ENCODE measurements at regions not wholly inside any gene's neighbourhood (a gene's known extent, or its start where the extent isn't known, plus 50 kb on each side); places are given as distances from the start of the nearest gene placed in this dataset.

DNA sequence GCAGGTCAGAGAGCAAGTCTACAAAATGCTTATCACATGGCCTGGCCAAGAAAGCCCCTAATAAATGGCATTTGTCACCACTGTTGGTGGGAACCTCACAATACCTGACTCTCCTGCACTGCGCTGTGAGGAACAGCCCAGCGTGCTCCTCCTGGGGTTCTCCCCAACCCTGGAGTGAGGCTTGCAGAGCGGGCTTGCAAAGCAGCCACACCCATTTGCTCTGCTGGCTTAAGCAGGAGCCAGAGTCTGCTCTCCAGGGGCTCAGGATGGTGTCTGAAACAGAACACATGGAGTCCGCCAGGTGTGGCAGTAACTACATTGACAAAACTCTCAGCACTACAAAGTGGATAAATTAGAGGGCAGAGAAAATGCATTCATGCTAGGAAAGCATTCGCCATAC lies 331.0 kb upstream of the CCL2 start:
- no peaks in the 10 kb centered on the region for H3K9me1 ChIP-seq (ENCODE audit: insufficient read depth, low read length)
- H2AK5ac ChIP-seq (ENCODE audit: low read depth, low read length): no peak overlapping the region
- ChIA-PET CTCF (no interaction called here), POLR2A (ENCODE audit: unreplicated experiment) (no interaction called here)
- no peak overlapping the region for H2AFZ ChIP-seq (replicated peaks; ENCODE audit: low read length, poor library complexity)
- no peak overlapping the region for H2BK120ac ChIP-seq (ENCODE audit: low read depth, low read length)
- no peak overlapping the region for H3K4me3 ChIP-seq (ENCODE audit: insufficient read depth, low read depth, low read length)
- H3K4me2 ChIP-seq (ENCODE audit: low read depth, low read length): no peak overlapping the region
- no peak for ATAC-seq (ENCODE audit: low read depth)
- no peaks in the 10 kb centered on the region for H3K4me1 ChIP-seq (ENCODE audit: control insufficient read depth, insufficient read depth, low read length)
- intact Hi-C loops (cut with micrococcal nuclease) (no loop called here), dilution Hi-C loops (cut with HindIII; ENCODE audit: low sequenced_read_pairs, unreplicated experiment) (no loop called here), in situ Hi-C loops (cut with MboI; ENCODE audit: low sequenced_read_pairs) (no loop called here)
- H3K23ac ChIP-seq (ENCODE audit: low read depth, low read length): no peak overlapping the region
- 27% methylated on average over 2 of the region's 5 CpGs; no CpG with 5 or more reads in 1 of the 2 experiments for WGBS, 2 experiments (ENCODE audit: extremely low coverage in 2 of 2, insufficient read length in 1 of 2)
- no peaks in the 10 kb centered on the region for H3K27me3 ChIP-seq (ENCODE audit: control insufficient read depth, insufficient read depth, low read length)
- no peaks in the 10 kb centered on the region for H4K20me1 ChIP-seq (ENCODE audit: insufficient read depth, low read length)
- H3K9me3 ChIP-seq (ENCODE audit: control insufficient read depth, insufficient read depth, low read length): no peaks in the 10 kb centered on the region
- H3K36me3 ChIP-seq (ENCODE audit: control insufficient read depth, insufficient read depth, low read length): no peaks in the 10 kb centered on the region
- H3K79me1 ChIP-seq (ENCODE audit: low read depth in 1 of 2, low read length in 2 of 2): no peaks in the 10 kb centered on the region
- no peak overlapping the region for H3K27ac ChIP-seq (ENCODE audit: insufficient read depth, low read length)
- no peak overlapping the region for H3K18ac ChIP-seq (ENCODE audit: low read depth, low read length)
- no peak overlapping the region for H4K91ac ChIP-seq (ENCODE audit: insufficient read depth, low read depth, low read length)
- H3K9ac ChIP-seq (ENCODE audit: low read depth, low read length): no peak overlapping the region
- no peak overlapping the region for H2BK5ac ChIP-seq (ENCODE audit: low read depth, low read length, poor library complexity, severe bottlenecking)
- no peak overlapping the region for H2AK9ac ChIP-seq (replicated peaks; ENCODE audit: low read depth, low read length, poor library complexity)
- H3K4ac ChIP-seq (ENCODE audit: low read depth, low read length): no peak overlapping the region
- no peak for DNase-seq
- H2BK20ac ChIP-seq (ENCODE audit: low read depth, low read length): no peak overlapping the region
- no peak overlapping the region for H3K14ac ChIP-seq (replicated peaks; ENCODE audit: low read depth, low read length)
- BruUV-seq (replicated peaks): no TSS peak
- H3K56ac ChIP-seq (ENCODE audit: extremely low read depth, insufficient read depth, low read length): no peak overlapping the region
- TF ChIP-seq CHD1 (IDR thresholded peaks at IDR 0.05; ENCODE audit: low read depth, low read length) (no peak), MXI1 (IDR thresholded peaks at IDR 0.05; ENCODE audit: borderline replicate concordance, low read depth, low read length) (no peak), RFX5 (IDR thresholded peaks at IDR 0.05; ENCODE audit: low read depth, low read length) (no peak), MAFK (IDR thresholded peaks at IDR 0.05; ENCODE audit: low read depth, low read length) (no peak), CEBPB (IDR thresholded peaks at IDR 0.05; ENCODE audit: low read depth, low read length) (no peak), RCOR1 (IDR thresholded peaks at IDR 0.05; ENCODE audit: insufficient replicate concordance, low read length) (no peak), MAZ (IDR thresholded peaks at IDR 0.05; ENCODE audit: borderline replicate concordance, low read depth, low read length) (no peak)
- TF ChIP-seq, protein P1, sequence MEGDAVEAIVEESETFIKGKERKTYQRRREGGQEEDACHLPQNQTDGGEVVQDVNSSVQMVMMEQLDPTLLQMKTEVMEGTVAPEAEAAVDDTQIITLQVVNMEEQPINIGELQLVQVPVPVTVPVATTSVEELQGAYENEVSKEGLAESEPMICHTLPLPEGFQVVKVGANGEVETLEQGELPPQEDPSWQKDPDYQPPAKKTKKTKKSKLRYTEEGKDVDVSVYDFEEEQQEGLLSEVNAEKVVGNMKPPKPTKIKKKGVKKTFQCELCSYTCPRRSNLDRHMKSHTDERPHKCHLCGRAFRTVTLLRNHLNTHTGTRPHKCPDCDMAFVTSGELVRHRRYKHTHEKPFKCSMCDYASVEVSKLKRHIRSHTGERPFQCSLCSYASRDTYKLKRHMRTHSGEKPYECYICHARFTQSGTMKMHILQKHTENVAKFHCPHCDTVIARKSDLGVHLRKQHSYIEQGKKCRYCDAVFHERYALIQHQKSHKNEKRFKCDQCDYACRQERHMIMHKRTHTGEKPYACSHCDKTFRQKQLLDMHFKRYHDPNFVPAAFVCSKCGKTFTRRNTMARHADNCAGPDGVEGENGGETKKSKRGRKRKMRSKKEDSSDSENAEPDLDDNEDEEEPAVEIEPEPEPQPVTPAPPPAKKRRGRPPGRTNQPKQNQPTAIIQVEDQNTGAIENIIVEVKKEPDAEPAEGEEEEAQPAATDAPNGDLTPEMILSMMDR (conservative IDR thresholded peaks at IDR 0.05; ENCODE audit: low read depth, low read length): no peak
- TF ChIP-seq, protein P2, sequence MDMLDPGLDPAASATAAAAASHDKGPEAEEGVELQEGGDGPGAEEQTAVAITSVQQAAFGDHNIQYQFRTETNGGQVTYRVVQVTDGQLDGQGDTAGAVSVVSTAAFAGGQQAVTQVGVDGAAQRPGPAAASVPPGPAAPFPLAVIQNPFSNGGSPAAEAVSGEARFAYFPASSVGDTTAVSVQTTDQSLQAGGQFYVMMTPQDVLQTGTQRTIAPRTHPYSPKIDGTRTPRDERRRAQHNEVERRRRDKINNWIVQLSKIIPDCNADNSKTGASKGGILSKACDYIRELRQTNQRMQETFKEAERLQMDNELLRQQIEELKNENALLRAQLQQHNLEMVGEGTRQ (IDR thresholded peaks at IDR 0.05; ENCODE audit: low read depth, low read length): no peak
- H2BK15ac ChIP-seq (ENCODE audit: low read depth, low read length): no peak overlapping the region
- H4K8ac ChIP-seq (ENCODE audit: low read depth in 2 of 2, low read length in 2 of 2): no peak overlapping the region
- H4K5ac ChIP-seq (ENCODE audit: low read depth, low read length): no peak overlapping the region

All from IMR-90 (cell line).